Smooth muscle cell (in vitro differentiated cells): ENCODE measurements at regions not wholly inside any gene's neighbourhood (a gene's known extent, or its start where the extent isn't known, plus 50 kb on each side); places are given as distances from the start of the nearest gene placed in this dataset.

Experiments
- DNase-seq: peaks from one replicate; lab custom pipeline; 2025; ENCODE audit not compliant: unreplicated experiment; lab: John Stamatoyannopoulos, UW
- H2AFZ ChIP-seq: fragments of 200-600 bp; sonication (generic); 2 replicates; pipeline ENCODE4 v1.6.0; 2016; ENCODE audit warnings: antibody characterized with exemption, low read depth, mild to moderate bottlenecking
- H3F3A ChIP-seq: fragments of 200-600 bp; sonication (generic); 2 replicates; pipeline ENCODE4 v1.6.0; 2017; ENCODE audit warnings: antibody characterized with exemption, low read depth
- H3K27ac ChIP-seq: fragments of 200-600 bp; sonication (generic); 2 replicates; pipeline ENCODE4 v1.5.1; 2016; ENCODE audit warnings: low read depth, mild to moderate bottlenecking
- H3K27me3 ChIP-seq: fragments of 200-600 bp; sonication (generic); 2 replicates; pipeline ENCODE4 v1.6.1; 2016; ENCODE audit warnings: low read depth, mild to moderate bottlenecking
- H3K36me3 ChIP-seq: fragments of 200-600 bp; sonication (generic); 2 replicates; pipeline ENCODE4 v1.5.1; 2016; ENCODE audit warnings: low read depth
- H3K4me1 ChIP-seq: fragments of 200-600 bp; sonication (generic); 2 replicates; pipeline ENCODE4 v1.5.1; 2016; ENCODE audit warnings: low read depth
- H3K4me2 ChIP-seq: fragments of 200-600 bp; sonication (generic); 2 replicates; pipeline ENCODE4 v1.6.0; 2016; ENCODE audit warnings: mild to moderate bottlenecking
- H3K4me3 ChIP-seq: fragments of 200-600 bp; sonication (generic); 2 replicates; pipeline ENCODE4 v1.5.1; 2016; ENCODE audit warnings: mild to moderate bottlenecking
- H3K79me2 ChIP-seq: fragments of 200-600 bp; sonication (generic); 2 replicates; pipeline ENCODE4 v1.6.0; 2016; ENCODE audit warnings: low read depth, mild to moderate bottlenecking
- H3K9ac ChIP-seq: fragments of 200-600 bp; sonication (generic); 2 replicates; pipeline ENCODE4 v1.6.0; 2016; ENCODE audit warnings: low read depth
- H3K9me3 ChIP-seq: fragments of 200-600 bp; sonication (generic); replicated peaks from 2 replicates; pipeline ENCODE4 v1.5.1; 2016; ENCODE audit warnings: low read depth
- H4K20me1 ChIP-seq: fragments of 200-600 bp; sonication (generic); 2 replicates; pipeline ENCODE4 v1.6.0; 2016; ENCODE audit warnings: low read depth
- WGBS: methylation state at CpG from one replicate; pipeline ENCODE4 v1.1.7; 2016; ENCODE audit warnings: low lambda C conversion rate; 5-methylcytosine and 5-hydroxymethylcytosine counted together
- TF ChIP-seq, protein P1 (sequence below): fragments of 200-600 bp; sonication (generic); IDR thresholded peaks from 2 replicates; pipeline ENCODE4 v1.5.1; 2017; ENCODE audit warnings: borderline replicate concordance, mild to moderate bottlenecking, antibody characterized with exemption; ENCODE audit not compliant: insufficient read depth, poor library complexity, severe bottlenecking

- Histone ChIP-seq H3K27me3 (no peaks in the 10 kb centered on the region), H3F3A (no peaks in the 10 kb centered on the region)
- no peak for DNase-seq
Measured at GRCh38 chr15:100730655-100731266, 128.4 kb downstream of the ASB7 start.

DNA sequence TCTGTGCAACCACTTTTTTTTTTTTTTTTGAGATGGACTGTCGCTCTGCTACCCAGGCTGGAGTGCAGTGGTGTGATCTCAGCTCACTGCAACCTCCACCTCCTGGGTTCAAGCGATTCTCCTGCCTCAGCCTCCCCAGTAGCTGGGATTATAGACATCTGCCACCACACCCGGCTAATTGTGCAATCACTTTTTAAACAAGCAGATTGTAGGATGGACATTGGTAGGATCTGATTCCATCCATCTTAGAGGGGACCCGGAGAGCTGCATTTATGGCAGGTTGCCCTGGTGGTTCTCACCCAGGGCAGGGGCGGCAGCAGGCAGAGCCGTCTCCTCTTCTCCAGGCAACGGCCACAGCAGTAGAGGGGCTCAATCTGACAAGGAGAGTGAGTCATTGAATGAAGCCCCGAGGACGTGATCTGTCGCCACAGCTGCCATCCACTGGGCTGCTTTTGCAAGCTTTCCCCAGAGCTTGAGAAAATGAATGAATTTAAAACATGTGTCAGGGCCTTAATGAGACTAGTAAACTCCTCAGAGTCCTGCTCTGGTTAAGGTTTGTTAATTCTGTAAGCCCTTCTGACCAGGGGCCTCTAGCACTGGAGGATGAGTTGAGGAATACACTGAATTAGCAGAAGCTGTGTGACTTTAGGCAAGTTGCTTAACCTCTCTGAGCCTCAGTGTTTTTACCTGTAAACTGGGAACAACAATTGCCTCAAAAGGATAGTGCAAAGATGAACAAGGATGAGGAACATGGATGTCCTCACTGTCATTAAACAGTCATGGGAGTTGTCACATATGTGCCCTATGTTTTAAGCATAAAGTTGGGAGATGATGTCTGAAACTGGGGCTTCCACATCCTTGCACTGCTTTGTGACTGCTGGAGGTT is 129.1 kb downstream of the ASB7 start:
- no peak overlapping the region for H3K27ac ChIP-seq
- no peak overlapping the region for H2AFZ ChIP-seq
- H3K79me2 ChIP-seq = no peaks in the 10 kb centered on the region
- H3F3A ChIP-seq = no peaks in the 10 kb centered on the region
- H3K4me3 ChIP-seq = no peak overlapping the region
- no peak overlapping the region for H3K4me2 ChIP-seq
- no peaks in the 10 kb centered on the region for H3K27me3 ChIP-seq
- H3K9me3 ChIP-seq = no peaks in the 10 kb centered on the region
- peaks cover 4% of the 10 kb centered on the region for H3K4me1 ChIP-seq
- no peak for DNase-seq
- 42% methylated on average over 10 of the region's 10 CpGs for WGBS
- no peaks in the 10 kb centered on the region for H3K36me3 ChIP-seq
- TF ChIP-seq, protein P1, sequence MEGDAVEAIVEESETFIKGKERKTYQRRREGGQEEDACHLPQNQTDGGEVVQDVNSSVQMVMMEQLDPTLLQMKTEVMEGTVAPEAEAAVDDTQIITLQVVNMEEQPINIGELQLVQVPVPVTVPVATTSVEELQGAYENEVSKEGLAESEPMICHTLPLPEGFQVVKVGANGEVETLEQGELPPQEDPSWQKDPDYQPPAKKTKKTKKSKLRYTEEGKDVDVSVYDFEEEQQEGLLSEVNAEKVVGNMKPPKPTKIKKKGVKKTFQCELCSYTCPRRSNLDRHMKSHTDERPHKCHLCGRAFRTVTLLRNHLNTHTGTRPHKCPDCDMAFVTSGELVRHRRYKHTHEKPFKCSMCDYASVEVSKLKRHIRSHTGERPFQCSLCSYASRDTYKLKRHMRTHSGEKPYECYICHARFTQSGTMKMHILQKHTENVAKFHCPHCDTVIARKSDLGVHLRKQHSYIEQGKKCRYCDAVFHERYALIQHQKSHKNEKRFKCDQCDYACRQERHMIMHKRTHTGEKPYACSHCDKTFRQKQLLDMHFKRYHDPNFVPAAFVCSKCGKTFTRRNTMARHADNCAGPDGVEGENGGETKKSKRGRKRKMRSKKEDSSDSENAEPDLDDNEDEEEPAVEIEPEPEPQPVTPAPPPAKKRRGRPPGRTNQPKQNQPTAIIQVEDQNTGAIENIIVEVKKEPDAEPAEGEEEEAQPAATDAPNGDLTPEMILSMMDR = no peak
- H4K20me1 ChIP-seq = no peaks in the 10 kb centered on the region
- H3K9ac ChIP-seq = no peak overlapping the region

More at GRCh38 chr15:100730655-100731266, 128.4 kb downstream of the ASB7 start:
- H3K4me2 ChIP-seq = no peak overlapping the region
- TF ChIP-seq, protein P1 = no peak
- H3K79me2 ChIP-seq = no peaks in the 10 kb centered on the region
- H3K9ac ChIP-seq = no peak overlapping the region
- H3K36me3 ChIP-seq = no peaks in the 10 kb centered on the region
- H3K9me3 ChIP-seq = no peaks in the 10 kb centered on the region
- no peak overlapping the region for H3K4me3 ChIP-seq
- 85% methylated on average over 7 of the region's 7 CpGs for WGBS
- peaks cover 4% of the 10 kb centered on the region for H3K4me1 ChIP-seq
- H3K27ac ChIP-seq = no peak overlapping the region
- no peak overlapping the region for H2AFZ ChIP-seq
- no peaks in the 10 kb centered on the region for H4K20me1 ChIP-seq

DNA sequence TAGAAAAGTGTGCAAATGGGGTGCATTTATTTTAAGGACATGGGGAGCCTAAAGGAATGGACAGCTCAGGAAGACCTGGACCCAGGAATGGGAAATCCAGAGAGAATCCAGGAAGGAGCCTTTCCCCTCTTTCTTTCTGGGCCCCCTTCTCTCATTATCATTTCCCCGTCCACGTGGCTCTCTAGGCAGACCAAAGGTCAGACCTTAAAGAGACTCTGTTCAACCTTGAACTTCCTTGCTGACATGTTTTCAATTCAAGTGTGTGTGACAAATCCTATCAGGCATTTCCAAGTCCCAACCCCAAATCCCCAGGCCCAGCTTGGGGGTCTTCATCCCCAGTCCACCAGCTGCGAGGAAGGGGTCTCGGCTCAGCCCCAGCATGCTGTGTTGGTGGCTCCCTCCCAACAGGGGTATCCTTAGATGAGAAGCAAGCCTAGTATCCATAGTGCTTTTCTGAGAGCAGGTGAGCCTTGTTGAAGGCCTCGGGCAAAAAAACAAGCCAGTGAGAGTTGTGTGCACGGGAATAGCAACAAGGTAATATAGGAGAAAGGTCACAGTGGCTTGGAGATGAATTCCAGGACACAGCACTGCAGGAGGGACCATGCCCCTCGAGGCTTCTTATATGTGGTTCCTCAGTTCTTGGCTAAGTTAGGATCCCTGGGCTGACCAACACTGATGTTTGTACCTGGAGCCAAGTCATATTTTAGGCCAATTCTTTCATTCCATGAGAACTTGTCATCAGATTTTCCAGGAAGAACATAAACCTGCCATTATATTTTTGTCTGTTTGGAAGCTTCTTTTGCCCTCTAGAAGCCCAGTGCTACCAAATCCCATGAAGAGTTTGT is 130.0 kb downstream of the ASB7 start:
- H4K20me1 ChIP-seq = no peaks in the 10 kb centered on the region
- peaks cover 4% of the 10 kb centered on the region for H3K4me1 ChIP-seq
- peak overlapping the region; percentile 40 for H3K4me2 ChIP-seq
- TF ChIP-seq, protein P1 = no peak
- no peak overlapping the region for H3K9ac ChIP-seq
- peak overlapping the region; percentile 73 for H3K27ac ChIP-seq
- DNase-seq = no peak
- H3K79me2 ChIP-seq = no peaks in the 10 kb centered on the region
- H2AFZ ChIP-seq = peak overlapping the region; percentile 44
- H3K27me3 ChIP-seq = no peaks in the 10 kb centered on the region
- no peaks in the 10 kb centered on the region for H3K9me3 ChIP-seq
- no peaks in the 10 kb centered on the region for H3K36me3 ChIP-seq
- WGBS = 75% methylated on average over 7 of the region's 7 CpGs
- no peak overlapping the region for H3K4me3 ChIP-seq
- no peaks in the 10 kb centered on the region for H3F3A ChIP-seq
